Heart right ventricle (tissue), 16 donors: ENCODE measurements at regions not wholly inside any gene's neighbourhood (a gene's known extent, or its start where the extent isn't known, plus 50 kb on each side); places are given as distances from the start of the nearest gene placed in this dataset.
A peak's percentile ranks its signal among the peaks of the same experiment; 100 is the strongest.

Source experiments
- ATAC-seq, 8 donors: fragments of 200-7000 bp; cut with Tn5 transposase; one replicate each; pipeline ENCODE4 v1.9.1; 2020; ENCODE audit warnings: mild to moderate bottlenecking in 8 of 8, moderate library complexity in 8 of 8, moderate number of reproducible peaks in 1 of 8
- DNase-seq, 2 donors: peaks; one replicate each; pipeline ENCODE4 v3.0.0-alpha.2; 2020
- H3K27ac ChIP-seq, 10 donors: fragments of 200-600 bp; sonication (generic) in 2 of 10; one replicate each; pipeline versions ENCODE4 v1.5.0 to v1.8.0; 2020 to 2022; ENCODE audit warnings: mild to moderate bottlenecking in 3 of 10
- H3K27me3 ChIP-seq, 7 donors: fragments of 200-600 bp; one replicate each; pipeline ENCODE4 v1.8.0; 2021 to 2022; ENCODE audit warnings: mild to moderate bottlenecking in 2 of 7
- H3K36me3 ChIP-seq, 9 donors: fragments of 200-600 bp; sonication (generic) in 1 of 9; one replicate each; pipeline versions ENCODE4 v1.5.0 to v1.8.0; 2020 to 2022; ENCODE audit warnings: mild to moderate bottlenecking in 2 of 9
- H3K4me1 ChIP-seq, 9 donors: fragments of 200-600 bp; sonication (generic) in 1 of 9; one replicate each; pipeline versions ENCODE4 v1.5.0 to v1.8.0; 2020 to 2022; ENCODE audit warnings: mild to moderate bottlenecking in 4 of 9
- H3K4me3 ChIP-seq, 10 donors: fragments of 200-600 bp; sonication (generic) in 2 of 10; one replicate each; pipeline versions ENCODE4 v1.5.0 to v1.8.0; 2020 to 2022; ENCODE audit warnings: mild to moderate bottlenecking in 7 of 10, moderate library complexity in 2 of 10
- H3K9me3 ChIP-seq, 11 donors: fragments of 200-600 bp in 10 of 11; sonication (generic) in 2 of 11; one replicate each; pipeline versions ENCODE4 v1.5.0 to v1.8.0; 2013 to 2022; ENCODE audit warnings: mild to moderate bottlenecking in 2 of 11, control low read depth in 1 of 11, moderate library complexity in 1 of 11
- CTCF ChIP-seq, 9 donors: fragments of 200-600 bp; sonication (generic) in 2 of 9; IDR thresholded peaks; one replicate each; pipeline versions ENCODE4 v1.5.0 to v1.8.0; 2021 to 2022; ENCODE audit warnings: antibody characterized with exemption in 9 of 9, mild to moderate bottlenecking in 5 of 9, moderate library complexity in 1 of 9
- WGBS, 2 donors: extraction: QIAGEN DNeasy Blood & Tissue Kit; methylation state at CpG; one replicate each; pipeline ENCODE4 v1.1.7; 2013; ENCODE audit warnings: inconsistent platforms in 1 of 2; 5-methylcytosine and 5-hydroxymethylcytosine counted together
- intact Hi-C, 10 donors: fragments of 100-400 bp; cut with DNase I; formaldehyde crosslinking; loops; one replicate each; pipeline versions ENCODE4 v1.11.1 to v1.14.2; 2022
- donor health status: Arrhythmogenic right ventricular cardiomyopathy.
- donor health status: ischemic (EF 13 %, LVEDD 7.1; RV severe dilation, severe dysfunction).
- donor health status: healthy with polysubstance abuse.
- donor health status: DM: no; HTN: yes; CAD: no.
- donor health status: DM: no; HTN: no; CAD: no.
- donor health status: ischemic (EF 25% LVEDD 6.9; RV normal size, moderate dysfunction).
- donor health status: ischemic (EF 25% LVEDD 5.7; RV mildly dilated, moderate dysfunction).
- donor health status: healthy.
- donor health status: DM: yes; HTN: yes; CAD: no.
- donor health status: Ischemic cardiomyopathy.
- donor health status: ischemic (EF 35%, LVEDD 5.7; RV mildly dilated, moderate dysfunction).
- donor health status: nonischemic (EF 11% LVEDD 7.7; RV severe dilation, severe dysfunction).
- donor health status: DM: yes; HTN: yes; CAD: no.
- donor health status: PGD.
- donor health status: ischemic (EF 29% LVEDD 5.4; RV normal size, mild dysfunction).
- donor health status: nonischemic (EF 23%, LVEDD 6.1; RV moderate dilation, normal function).

- H3K27me3 ChIP-seq = no peaks in the 10 kb centered on the region
- H3K4me3 ChIP-seq = no peak overlapping the region
- H3K9me3 ChIP-seq = peaks cover 0 to 20% (median 0%) of the 10 kb centered on the region in 11 donors
- no peaks in the 10 kb centered on the region for H3K36me3 ChIP-seq
- intact Hi-C loops = no loop called here
- no peak for TF ChIP-seq CTCF (IDR thresholded peaks at IDR 0.05)
- H3K27ac ChIP-seq = no peak overlapping the region
- 32 to 78% methylated on average over 2 of the region's 2 CpGs for WGBS, 2 donors
- H3K4me1 ChIP-seq = peaks cover 0 to 11% (median 0%) of the 10 kb centered on the region in 9 donors
- no peak for ATAC-seq
- no peak for DNase-seq
Measured at GRCh38 chr21:14620152-14620551, 74.0 kb upstream of the SAMSN1 start.

GRCh38 chr21:14617871-14618270 is 71.8 kb upstream of the SAMSN1 start:
- H3K27ac ChIP-seq = peak overlapping the region in 1 of 10 donors; percentile 34
- DNase-seq (no peak), ATAC-seq (no peak)
- intact Hi-C loops = no loop called here
- peaks cover 0 to 20% (median 0%) of the 10 kb centered on the region in 11 donors for H3K9me3 ChIP-seq
- no peaks in the 10 kb centered on the region for H3K27me3 ChIP-seq
- no peak overlapping the region for H3K4me3 ChIP-seq
- 68 to 69% methylated on average over 2 of the region's 2 CpGs for WGBS, 2 donors
- no peaks in the 10 kb centered on the region for H3K36me3 ChIP-seq
- peaks cover 0 to 11% (median 0%) of the 10 kb centered on the region in 9 donors for H3K4me1 ChIP-seq
- no peak for TF ChIP-seq CTCF (IDR thresholded peaks at IDR 0.05)

- no peak overlapping the region for H3K4me3 ChIP-seq
- 36 to 48% methylated on average over 2 of the region's 2 CpGs for WGBS, 2 donors
- H3K27me3 ChIP-seq = no peaks in the 10 kb centered on the region
- peaks cover 0 to 20% (median 0%) of the 10 kb centered on the region in 11 donors for H3K9me3 ChIP-seq
- peaks cover 0 to 11% (median 0%) of the 10 kb centered on the region in 9 donors for H3K4me1 ChIP-seq
- ATAC-seq = no peak
- intact Hi-C loops = no loop called here
- no peak for DNase-seq
- no peak for TF ChIP-seq CTCF (IDR thresholded peaks at IDR 0.05)
- H3K36me3 ChIP-seq = no peaks in the 10 kb centered on the region
- no peak overlapping the region for H3K27ac ChIP-seq
Measured at GRCh38 chr21:14617040-14617393, 70.9 kb upstream of the SAMSN1 start.

GRCh38 chr21:14616380-14617039 is 70.4 kb upstream of the SAMSN1 start:
- no peaks in the 10 kb centered on the region for H3K27me3 ChIP-seq
- H3K9me3 ChIP-seq = peaks cover 0 to 19% (median 0%) of the 10 kb centered on the region in 11 donors
- intact Hi-C loops = no loop called here
- TF ChIP-seq CTCF (IDR thresholded peaks at IDR 0.05) = no peak
- WGBS, 2 donors = 27 to 40% methylated on average over 4 of the region's 4 CpGs
- peak overlapping the region in 1 of 10 donors; percentile 18 for H3K27ac ChIP-seq
- DNase-seq (no peak), ATAC-seq (no peak)
- no peak overlapping the region for H3K4me3 ChIP-seq
- H3K4me1 ChIP-seq = peaks cover 0 to 11% (median 0%) of the 10 kb centered on the region in 9 donors
- H3K36me3 ChIP-seq = no peaks in the 10 kb centered on the region
